Vagina (tissue), 2 donors: ENCODE measurements at regions not wholly inside any gene's neighbourhood (a gene's known extent, or its start where the extent isn't known, plus 50 kb on each side); places are given as distances from the start of the nearest gene placed in this dataset.
A peak's percentile ranks its signal among the peaks of the same experiment; 100 is the strongest.
"Not testable (repeated sequence)": the region's sequence is repeated elsewhere in the genome, so short reads cannot be mapped to it uniquely, and the experiment has no call there.

Experiments used
- DNase-seq, 2 donors: peaks; one replicate each; pipeline ENCODE4 v3.0.0-alpha.2; 2017; ENCODE audit errors: extremely low spot score in 2 of 2
- H3K27ac ChIP-seq: fragments of 200-600 bp; sonication (generic); one replicate; pipeline ENCODE4 v1.5.1; 2019
- H3K27me3 ChIP-seq: fragments of 200-600 bp; sonication (generic); one replicate; pipeline ENCODE4 v1.5.1; 2019
- H3K36me3 ChIP-seq, 2 donors: fragments of 200-600 bp; sonication (generic); one replicate each; pipeline ENCODE4 v1.5.1; 2017 to 2019
- H3K4me1 ChIP-seq: fragments of 200-600 bp; sonication (generic); one replicate; pipeline ENCODE4 v1.5.1; 2019
- H3K4me3 ChIP-seq, 2 donors: fragments of 200-600 bp; sonication (generic); 1 replicate in 1 of 2; 2 replicates in 1 of 2; pipeline ENCODE4 v1.5.1; 2016 to 2019
- H3K9me3 ChIP-seq: fragments of 200-600 bp; sonication (generic); one replicate; pipeline ENCODE4 v1.5.1; 2019
- intact Hi-C: fragments of 100-400 bp; cut with DNase I; formaldehyde crosslinking; loops from one replicate; pipeline ENCODE4 v1.15.1; 2023

DNA sequence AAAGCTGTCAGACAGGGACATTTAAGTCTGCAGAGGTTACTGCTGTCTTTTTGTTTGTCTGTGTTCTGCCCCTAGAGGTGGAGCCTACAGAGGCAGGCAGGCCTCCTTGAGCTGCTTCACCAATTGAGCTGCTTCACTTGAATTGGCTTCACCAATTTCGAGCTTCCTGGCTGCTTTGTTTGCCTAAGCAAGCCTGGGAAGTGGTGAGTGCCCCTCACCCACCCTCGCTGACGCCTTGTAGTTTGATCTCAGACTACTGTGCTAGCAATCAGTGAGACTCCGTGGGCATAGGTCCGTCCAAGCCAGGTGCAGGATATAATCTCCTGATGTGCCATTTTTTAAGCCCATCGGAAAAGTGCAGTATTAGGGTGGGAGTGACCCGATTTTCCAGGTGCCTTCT lies 179.7 kb downstream of the TRIM51G start:
- H3K27me3 ChIP-seq, H3K4me3 ChIP-seq, H3K36me3 ChIP-seq, H3K9me3 ChIP-seq, intact Hi-C loops, H3K27ac ChIP-seq, H3K4me1 ChIP-seq: not testable (repeated sequence)
- peak in 1 of 2 donors; percentile 52 for DNase-seq
